D721Med (cell line): ENCODE measurements at regions not wholly inside any gene's neighbourhood (a gene's known extent, or its start where the extent isn't known, plus 50 kb on each side); places are given as distances from the start of the nearest gene placed in this dataset.

ENCODE experiments used
- DNase-seq: peaks from one replicate; pipeline ENCODE4 v3.0.0; 2011; ENCODE audit warnings: low spot score; ENCODE audit not compliant: insufficient read length
- FAIRE-seq: peaks from 2 replicates; lab custom pipeline; 2011; peaks lifted over from hg19 to GRCh38; lab: Jason Lieb, UNC
- TF ChIP-seq, protein P1 (sequence below): IDR thresholded peaks from 2 replicates; pipeline ENCODE4 v1.5.1; 2012; ENCODE audit warnings: mild to moderate bottlenecking, control low read depth; ENCODE audit not compliant: insufficient read depth; ENCODE audit errors: missing control alignments

DNA sequence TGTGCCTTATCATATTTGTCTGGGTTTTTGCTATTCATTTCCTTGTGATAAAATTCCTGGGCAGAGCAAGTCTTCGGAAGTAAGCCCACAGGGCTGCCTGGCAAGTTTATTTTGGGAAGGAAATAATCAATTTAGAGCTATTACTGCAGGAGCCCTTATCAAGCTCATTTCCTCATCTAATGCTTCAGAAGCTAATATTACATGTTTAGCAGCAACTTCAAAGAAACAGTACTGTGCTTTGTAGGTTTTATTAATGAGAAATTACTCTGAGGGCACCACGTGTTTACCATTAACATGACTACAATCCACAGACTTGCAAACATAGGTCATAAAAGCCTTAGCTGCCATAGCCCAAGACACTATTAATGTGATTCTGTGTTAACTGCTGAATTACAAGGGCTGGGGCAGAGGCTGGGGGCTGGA lies 540.0 kb downstream of the SPRY1 start:
- DNase-seq (no peak), FAIRE-seq (no peak)
- TF ChIP-seq, protein P1, sequence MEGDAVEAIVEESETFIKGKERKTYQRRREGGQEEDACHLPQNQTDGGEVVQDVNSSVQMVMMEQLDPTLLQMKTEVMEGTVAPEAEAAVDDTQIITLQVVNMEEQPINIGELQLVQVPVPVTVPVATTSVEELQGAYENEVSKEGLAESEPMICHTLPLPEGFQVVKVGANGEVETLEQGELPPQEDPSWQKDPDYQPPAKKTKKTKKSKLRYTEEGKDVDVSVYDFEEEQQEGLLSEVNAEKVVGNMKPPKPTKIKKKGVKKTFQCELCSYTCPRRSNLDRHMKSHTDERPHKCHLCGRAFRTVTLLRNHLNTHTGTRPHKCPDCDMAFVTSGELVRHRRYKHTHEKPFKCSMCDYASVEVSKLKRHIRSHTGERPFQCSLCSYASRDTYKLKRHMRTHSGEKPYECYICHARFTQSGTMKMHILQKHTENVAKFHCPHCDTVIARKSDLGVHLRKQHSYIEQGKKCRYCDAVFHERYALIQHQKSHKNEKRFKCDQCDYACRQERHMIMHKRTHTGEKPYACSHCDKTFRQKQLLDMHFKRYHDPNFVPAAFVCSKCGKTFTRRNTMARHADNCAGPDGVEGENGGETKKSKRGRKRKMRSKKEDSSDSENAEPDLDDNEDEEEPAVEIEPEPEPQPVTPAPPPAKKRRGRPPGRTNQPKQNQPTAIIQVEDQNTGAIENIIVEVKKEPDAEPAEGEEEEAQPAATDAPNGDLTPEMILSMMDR: no peak

DNA sequence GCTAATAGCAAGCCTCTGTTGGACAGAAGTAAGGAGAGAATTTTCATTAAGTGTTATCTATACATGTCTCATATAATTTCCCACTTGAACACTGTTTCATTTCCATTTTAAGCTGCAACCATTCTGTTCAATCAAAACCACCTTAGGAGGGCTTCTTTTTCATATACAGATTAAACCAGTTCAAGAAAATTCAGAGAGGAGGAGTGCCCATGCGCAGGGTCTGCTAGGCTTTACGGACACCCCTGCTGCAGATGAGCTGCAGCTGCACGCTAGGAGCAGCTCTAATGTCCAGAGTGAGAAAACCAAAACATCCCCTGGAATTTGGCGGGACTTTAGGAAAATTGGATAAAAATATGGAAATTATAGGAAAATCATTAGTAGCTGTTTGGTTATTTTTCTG lies 541.0 kb downstream of the SPRY1 start:
- DNase-seq: no peak
- no peak for FAIRE-seq
- TF ChIP-seq, protein P1: no peak

DNA sequence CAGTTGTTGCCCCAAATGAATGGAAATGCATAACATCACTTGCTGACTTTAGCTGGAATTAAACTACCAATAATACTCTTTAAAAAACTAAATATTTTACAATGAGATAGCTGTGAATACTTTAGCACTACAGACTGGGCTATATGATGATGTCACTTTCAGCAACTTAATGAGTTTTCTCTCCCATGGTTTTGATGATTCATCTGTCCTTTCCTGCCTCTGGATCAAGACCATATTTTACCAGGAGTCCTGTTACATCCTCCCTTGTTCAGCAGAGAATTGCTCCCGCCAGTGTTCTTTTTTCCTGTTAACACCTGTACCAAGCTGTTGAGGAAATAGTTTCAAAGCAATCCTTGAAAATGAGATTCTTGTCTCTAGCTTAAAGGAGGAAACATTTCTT lies 543.0 kb downstream of the SPRY1 start:
- no peak for DNase-seq
- TF ChIP-seq, protein P1: no peak
- no peak for FAIRE-seq

DNA sequence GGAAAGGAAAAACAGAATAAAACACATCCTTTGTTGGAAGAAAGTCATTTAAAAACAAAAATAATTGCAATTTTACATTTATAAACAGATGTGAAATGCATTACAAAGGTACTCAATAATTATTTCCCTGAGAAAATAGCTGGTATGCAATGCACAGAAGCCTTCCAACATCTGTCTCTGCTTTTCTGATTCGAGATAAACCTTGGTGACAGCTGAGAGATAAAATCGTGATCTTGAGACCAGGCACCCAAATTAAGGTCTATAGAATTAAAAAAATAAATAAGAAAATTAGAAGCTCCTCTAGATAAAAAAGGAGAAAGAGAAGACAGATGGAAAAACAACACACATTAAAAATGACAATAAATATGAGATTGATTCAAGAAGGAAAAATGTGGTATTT lies 544.0 kb downstream of the SPRY1 start:
- TF ChIP-seq, protein P1: no peak
- FAIRE-seq (no peak), DNase-seq (no peak)

DNA sequence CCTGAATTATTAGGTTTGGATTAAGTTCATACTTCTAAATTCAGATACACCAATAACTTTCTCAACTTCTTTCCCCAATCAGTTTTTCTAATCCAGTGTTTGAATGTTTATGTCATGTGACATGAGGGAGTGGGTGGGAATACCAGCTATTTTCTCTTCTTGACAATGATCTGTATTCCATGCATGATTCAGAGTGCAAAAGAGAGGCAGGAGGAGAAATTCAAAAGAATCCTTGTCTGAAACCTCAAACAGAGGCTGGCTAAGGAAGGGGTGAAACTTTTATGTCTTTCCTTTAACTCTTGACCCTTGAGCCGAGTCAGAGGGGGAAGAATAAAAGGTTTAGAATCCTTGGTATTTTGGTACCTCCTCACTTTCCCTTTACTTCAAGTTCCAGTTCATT lies 544.7 kb downstream of the SPRY1 start:
- DNase-seq (no peak), FAIRE-seq (no peak)
- TF ChIP-seq, protein P1: no peak

DNA sequence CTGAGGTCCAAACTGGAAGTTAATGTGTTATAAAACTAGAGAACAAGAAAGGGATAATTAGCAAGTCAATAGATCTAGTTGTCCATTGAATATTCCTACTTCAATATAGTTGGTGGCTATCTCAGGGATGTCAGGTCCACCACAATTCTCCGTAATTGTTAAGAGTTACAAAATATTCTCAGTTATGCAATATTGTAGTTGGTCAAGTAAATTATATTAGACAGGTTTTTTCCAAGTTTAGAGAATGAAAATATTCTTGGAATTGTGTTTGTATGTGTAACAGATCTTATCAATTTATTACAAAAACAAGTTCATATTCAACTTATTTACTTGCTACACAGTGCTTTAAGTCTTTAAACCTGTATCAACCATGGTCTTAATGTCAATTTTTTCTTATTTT lies 547.4 kb downstream of the SPRY1 start:
- FAIRE-seq (peak; percentile 66), DNase-seq (no peak)
- TF ChIP-seq, protein P1: no peak

DNA sequence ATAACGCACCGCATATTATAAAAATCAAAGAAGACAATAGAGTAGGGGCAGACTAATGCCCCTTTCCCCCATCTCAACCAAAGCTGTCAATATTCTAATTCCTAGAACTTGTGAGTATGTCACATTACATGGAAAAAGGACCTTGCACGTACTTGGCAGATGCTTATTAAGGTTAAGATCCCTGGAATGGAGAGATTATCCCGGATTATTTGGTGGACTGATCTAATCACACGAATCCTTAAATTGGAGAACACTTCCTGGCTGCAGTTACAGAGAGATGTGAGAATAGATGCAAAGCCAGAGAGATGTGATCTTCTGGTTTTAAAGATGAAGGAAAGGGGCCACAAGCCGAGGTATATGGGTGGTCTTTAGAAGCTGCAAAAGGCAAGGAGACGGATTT lies 548.7 kb downstream of the SPRY1 start:
- peak; percentile 99 for FAIRE-seq
- DNase-seq: peak; percentile 26

More for the DNA sequence above, 548.7 kb downstream of the SPRY1 start:
- TF ChIP-seq, protein P1: no peak
